GM23248 (cell line): ENCODE measurements at regions not wholly inside any gene's neighbourhood (a gene's known extent, or its start where the extent isn't known, plus 50 kb on each side); places are given as distances from the start of the nearest gene placed in this dataset.

Experiments used
- EZH2 ChIP-seq: fragments of 200-600 bp; sonication (generic); IDR thresholded peaks from 2 replicates; pipeline ENCODE4 v1.6.1; 2018; ENCODE audit warnings: antibody characterized with exemption, mild to moderate bottlenecking; ENCODE audit not compliant: insufficient read depth, poor library complexity, severe bottlenecking
- EZH2phosphoT487 ChIP-seq: fragments of 200-600 bp; sonication (generic); IDR thresholded peaks from 2 replicates; pipeline ENCODE4 v1.6.1; 2018; ENCODE audit warnings: antibody characterized with exemption, moderate library complexity, mild to moderate bottlenecking, low read depth; ENCODE audit not compliant: insufficient read depth

GRCh38 chr3:29005862-29006261 lies 275.0 kb upstream of the RBMS3 start:
- TF ChIP-seq EZH2 (no peak), EZH2phosphoT487 (no peak)
